Hematopoietic multipotent progenitor cell treated with erythropoietin and hydrocortisone succinate and interleukin-3 and kit ligand, for 4 days (in vitro differentiated cells): ENCODE measurements at regions not wholly inside any gene's neighbourhood (a gene's known extent, or its start where the extent isn't known, plus 50 kb on each side); places are given as distances from the start of the nearest gene placed in this dataset.
A peak's percentile ranks its signal among the peaks of the same experiment; 100 is the strongest.
"Not testable (repeated sequence)": the region's sequence is repeated elsewhere in the genome, so short reads cannot be mapped to it uniquely, and the experiment has no call there.

Experiments
- DNase-seq: peaks from one replicate; pipeline ENCODE4 v3.0.0-alpha.2; 2015

- DNase-seq = no peak
Measured at GRCh38 chr6:47407300-47408281, 70.0 kb upstream of the CD2AP start.

DNA sequence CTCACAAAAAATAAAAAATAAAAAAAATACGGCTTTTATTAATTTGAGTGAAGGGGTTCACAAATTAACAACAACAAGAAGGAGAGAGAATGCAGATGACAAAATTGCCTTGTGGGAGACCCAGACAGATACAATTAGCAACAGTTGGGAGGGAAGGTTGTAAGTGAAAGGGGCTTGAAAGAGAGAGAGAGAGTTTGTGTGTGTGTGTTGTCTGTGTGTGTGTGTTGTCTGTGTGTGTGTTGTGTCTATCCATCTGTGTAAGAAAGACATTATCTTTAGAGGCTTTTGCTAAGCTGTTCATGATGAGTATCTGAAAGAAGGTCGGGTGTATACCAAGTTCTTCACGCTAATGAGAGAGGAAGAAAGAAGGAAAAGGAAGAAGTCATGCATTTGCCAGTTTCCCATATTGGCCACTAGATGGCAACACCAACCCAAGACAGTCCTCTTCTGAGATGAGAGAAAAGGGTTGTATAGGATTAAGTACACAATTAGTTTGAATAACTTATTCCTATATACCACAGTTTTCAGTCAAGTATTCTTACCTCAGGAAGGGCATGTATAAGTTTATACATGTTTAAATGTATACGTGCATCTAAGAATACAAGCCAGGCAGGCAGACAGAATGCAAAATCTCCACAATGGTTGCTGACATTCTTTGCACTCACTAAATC lies 63.7 kb upstream of the CD2AP start:
- peak; percentile 89 for DNase-seq

DNA sequence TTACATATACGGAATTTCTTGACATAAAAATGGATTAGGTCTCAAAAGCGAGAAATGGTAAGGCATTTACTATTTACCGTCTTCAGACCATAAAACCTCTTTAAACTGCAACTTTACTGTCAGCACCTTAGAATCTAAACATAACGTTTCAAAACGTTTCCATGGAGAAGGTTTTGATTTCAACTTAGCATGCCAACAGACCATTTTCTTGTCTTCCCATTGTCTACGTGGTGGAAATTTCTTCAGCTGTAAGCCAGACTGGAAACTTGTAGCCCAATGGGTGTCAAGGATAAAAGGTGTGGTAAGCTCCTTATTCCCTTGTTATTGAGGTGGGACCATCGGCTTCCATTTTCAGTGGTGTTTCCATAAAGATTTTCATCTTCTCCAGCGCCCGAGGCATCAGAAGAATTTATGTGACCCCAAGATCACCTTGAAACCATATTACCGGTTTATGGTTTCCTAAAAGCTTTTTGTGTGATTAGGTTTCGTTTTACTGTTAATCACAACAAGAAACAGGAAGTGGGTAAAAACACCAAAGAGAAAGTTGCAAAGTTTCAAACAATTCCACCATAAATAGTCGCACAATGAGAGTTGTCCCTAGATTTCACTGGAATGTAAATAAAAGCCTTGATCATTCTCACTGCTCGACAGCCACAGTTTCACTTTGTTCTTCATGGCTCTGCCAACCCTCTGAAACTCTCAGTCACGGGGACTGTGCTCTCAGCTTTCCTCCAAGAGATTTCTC lies 63.0 kb upstream of the CD2AP start:
- peak; percentile 50 for DNase-seq

DNA sequence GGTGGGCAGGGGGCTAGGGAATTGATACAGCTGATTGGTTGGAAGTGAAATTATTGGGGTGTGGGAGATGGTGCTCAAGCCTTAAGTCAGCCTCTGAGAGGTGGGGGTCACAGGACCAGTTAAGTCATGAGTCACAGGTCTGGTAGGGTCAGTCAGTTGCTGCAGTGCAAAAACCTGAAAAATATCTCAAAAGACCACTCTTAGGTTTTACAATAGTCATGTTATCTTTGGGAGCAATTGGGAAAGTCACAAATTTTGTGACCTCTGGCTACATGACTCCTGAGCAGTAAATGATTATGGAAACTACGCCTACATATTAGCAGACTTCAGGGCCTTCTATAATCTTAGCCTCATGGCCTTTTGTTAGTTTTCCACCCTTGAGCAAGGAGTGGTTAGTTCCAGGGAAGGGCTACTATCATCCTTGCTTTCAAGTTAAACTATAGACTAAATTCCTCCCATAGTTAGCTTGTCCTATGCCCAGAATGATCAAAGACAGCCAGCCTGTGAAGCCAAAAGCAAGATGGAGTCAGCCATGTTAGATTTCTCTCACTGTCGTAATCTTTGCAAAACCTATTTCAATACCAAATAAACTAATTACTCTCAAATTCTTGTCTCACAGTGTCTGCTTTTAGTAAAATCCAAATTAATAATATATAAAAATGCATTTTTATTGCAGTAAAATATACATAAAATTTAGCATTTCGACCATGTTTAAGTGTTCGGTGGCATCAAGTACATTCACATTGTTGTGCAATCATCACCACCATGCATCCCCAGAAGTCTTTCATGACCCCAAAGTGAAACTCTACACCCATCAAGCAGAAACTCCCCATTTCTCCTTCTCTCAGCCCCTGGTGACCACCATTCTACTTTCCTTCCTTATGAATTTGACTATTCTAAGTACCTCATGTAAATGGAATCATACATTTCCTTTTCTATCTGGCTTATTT lies 60.9 kb upstream of the CD2AP start:
- no peak for DNase-seq

DNA sequence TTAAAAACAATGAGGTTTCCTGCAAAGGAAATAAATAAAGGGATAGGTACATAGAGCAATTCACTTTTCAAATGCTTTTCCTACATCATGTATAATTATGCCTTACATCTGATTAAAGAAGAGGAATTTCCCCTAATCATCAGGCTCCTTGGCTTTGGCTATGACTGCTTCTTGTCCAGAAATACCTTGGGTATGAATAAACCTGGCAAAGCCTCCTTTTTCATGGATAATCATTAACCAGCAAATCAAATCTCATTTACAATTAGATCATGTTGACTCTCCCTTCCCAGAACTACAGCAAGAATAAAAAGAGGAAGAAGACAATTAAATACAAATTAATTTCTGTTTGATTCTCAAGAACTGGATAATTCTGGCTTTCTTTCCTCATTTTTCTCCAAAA lies 58.0 kb upstream of the CD2AP start:
- DNase-seq = no peak

DNA sequence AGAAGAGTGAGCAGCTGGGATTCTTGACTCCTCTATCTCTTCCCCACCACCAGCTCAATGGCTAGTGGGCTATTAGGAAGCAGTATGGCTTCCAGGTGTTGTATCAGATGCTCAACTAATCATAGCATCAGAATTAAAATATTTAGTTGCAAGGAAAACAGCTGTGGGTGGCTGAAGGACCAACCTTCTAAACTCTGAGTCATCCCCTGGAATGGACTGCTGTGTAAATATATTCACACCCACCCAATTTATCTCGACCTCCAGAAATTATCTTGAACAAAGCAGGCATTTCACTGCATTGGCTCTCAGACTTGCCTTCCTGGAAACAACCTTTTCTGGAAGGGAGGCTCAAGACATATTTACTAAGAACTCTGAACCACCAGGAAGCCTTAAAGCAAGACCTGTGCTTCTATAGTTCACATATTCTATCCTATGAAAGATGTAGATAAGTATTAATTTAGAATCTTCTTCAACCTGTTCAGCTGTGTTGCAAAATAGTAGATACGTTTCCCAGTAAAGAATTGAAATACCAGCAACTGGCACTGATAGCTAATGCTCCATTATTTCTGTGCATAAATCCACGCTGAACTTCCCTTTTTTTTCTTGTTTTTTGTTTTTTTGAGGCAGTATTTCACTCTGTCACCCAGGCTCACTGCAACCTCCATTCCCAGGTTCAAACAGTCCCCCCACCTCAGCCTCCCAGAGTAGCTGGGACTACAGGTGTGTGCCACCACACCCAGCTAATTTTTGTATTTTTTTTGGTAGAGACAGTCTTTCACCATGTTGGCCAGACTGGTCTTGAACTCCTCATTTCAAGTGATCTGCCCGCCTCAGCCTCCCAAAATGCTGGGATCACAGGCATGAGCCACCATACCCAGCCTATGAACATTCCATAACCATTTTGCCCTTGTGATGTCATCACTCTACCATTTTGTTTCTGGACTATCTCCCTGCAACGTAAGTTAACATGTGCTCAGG lies 56.9 kb upstream of the CD2AP start:
- peak; percentile 95 for DNase-seq

DNA sequence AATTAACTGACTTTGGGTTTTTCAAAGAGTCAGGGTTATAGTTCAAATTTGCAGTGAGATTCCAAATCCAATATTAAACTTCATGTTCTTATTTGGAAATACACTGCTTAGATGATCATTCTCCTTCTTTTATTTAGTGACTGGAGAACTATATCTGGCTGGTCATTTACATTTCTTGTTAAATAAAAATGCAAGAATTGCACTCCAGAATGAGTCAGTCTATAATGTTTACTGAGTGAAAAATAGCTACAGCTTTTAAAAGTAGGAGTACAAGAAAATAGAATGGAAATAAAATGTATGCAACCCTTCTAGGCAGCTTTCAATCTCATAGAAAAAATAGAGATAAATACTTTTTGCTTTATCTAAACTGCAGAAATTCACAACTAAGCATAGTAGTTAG lies 54.5 kb upstream of the CD2AP start:
- no peak for DNase-seq

- DNase-seq = no peak
Measured at GRCh38 chr6:47424436-47424836, 53.2 kb upstream of the CD2AP start.

DNA sequence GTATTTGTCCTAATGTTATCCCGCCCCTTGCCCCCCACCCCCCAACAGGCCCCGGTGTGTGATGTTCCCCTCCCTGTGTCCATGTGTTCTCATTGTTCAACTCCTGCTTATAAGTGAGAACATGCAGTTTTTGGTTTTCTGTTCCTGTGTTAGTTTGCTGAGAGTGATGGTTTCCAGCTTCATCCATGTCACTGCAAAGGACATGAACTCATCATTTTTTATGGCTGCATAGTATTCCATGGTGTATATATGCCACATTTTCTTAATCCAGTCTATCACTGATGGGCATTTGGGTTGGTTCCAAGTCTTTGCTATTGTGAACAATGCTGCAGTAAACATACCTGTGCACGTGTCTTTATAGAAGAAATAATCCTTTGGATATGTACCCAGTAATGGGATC lies 51.9 kb upstream of the CD2AP start:
- DNase-seq = not testable (repeated sequence)

- DNase-seq = no peak
Measured at GRCh38 chr6:47426524-47427302, 50.9 kb upstream of the CD2AP start.

DNA sequence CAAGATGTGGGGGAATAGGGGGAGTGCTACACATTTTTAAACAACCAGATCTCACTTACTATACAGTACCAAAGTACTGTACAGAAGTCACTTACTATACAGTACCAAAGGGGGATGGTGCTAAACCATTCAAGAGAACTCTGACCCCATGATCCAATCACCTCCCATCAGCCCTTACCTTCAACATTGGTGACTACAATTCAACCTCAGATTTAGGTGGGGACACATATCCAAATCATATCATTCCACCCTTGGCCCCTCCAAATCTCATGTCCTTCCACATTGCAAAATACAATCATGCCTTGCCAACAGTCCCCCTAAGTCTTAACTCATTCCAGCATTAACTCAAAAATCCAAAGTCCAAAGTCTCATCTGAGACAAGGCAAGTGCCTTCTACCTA lies 49.9 kb upstream of the CD2AP start:
- DNase-seq = no peak
